ENCODE measurements at regions not wholly inside any gene's neighbourhood (a gene's known extent, or its start where the extent isn't known, plus 50 kb on each side); places are given as distances from the start of the nearest gene placed in this dataset.
"Not testable (repeated sequence)": the region's sequence is repeated elsewhere in the genome, so short reads cannot be mapped to it uniquely, and the experiment has no call there.

DNA sequence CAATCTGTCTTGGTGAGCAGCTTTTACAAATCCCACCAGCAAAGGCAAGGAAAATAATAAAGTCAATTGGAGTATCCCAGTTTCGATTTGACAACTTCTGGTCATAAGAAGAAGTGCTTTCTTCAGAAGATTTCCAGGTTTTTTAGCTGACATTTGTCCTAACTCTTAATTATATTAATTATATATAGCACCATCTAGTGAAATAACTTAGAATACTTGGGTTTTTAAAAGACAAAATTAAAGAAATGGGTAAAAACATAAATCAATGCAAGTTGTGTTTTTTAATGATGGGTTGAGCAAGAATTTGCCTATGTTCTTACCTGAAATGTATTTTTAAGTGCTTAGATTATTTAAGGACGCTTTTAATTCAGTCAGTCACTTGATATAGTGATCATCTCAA lies 421.8 kb downstream of the ACTL7B start:
- Histone ChIP-seq H3K36me3 (no peaks in the 10 kb centered on the region), H3K27ac (no peak overlapping the region), H3K4me1 (no peaks in the 10 kb centered on the region), H3K9me3 (peaks cover 0 to 8% (median 0%) of the 10 kb centered on the region in 4 donors), H3K27me3 (no peaks in the 10 kb centered on the region), H3K4me3 (no peak overlapping the region)
- no peak for DNase-seq
- TF ChIP-seq, protein P1, sequence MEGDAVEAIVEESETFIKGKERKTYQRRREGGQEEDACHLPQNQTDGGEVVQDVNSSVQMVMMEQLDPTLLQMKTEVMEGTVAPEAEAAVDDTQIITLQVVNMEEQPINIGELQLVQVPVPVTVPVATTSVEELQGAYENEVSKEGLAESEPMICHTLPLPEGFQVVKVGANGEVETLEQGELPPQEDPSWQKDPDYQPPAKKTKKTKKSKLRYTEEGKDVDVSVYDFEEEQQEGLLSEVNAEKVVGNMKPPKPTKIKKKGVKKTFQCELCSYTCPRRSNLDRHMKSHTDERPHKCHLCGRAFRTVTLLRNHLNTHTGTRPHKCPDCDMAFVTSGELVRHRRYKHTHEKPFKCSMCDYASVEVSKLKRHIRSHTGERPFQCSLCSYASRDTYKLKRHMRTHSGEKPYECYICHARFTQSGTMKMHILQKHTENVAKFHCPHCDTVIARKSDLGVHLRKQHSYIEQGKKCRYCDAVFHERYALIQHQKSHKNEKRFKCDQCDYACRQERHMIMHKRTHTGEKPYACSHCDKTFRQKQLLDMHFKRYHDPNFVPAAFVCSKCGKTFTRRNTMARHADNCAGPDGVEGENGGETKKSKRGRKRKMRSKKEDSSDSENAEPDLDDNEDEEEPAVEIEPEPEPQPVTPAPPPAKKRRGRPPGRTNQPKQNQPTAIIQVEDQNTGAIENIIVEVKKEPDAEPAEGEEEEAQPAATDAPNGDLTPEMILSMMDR (IDR thresholded peaks at IDR 0.05), result no peak
- TF ChIP-seq POLR2A (IDR thresholded peaks at IDR 0.05), result no peak

DNA sequence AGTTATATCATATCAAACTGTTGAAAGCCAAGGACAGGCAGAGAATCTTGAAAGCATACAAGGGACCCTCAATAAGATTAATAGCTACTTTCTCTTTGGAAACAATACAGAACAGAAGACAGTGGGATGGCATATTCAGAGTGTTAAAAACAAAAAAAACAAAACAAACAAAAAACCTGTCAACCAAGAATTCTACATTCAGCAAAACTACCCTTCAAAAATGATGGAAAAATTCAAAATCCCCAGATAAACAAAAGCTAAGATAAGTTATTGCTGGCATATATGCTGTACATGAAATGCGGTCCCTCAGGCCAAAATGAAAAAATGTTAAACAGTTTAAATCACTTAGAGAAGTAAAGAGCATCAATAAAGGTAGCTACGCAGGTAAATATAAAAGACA lies 425.1 kb downstream of the ACTL7B start:
- no peak overlapping the region for H3K27ac ChIP-seq
- H3K4me1 ChIP-seq, result no peaks in the 10 kb centered on the region
- no peak for TF ChIP-seq POLR2A (IDR thresholded peaks at IDR 0.05)
- TF ChIP-seq, protein P1 (IDR thresholded peaks at IDR 0.05), result no peak
- no peaks in the 10 kb centered on the region for H3K36me3 ChIP-seq
- no peak for DNase-seq
- no peak overlapping the region for H3K4me3 ChIP-seq
- no peaks in the 10 kb centered on the region for H3K27me3 ChIP-seq
- H3K9me3 ChIP-seq, result peaks cover 0 to 8% (median 0%) of the 10 kb centered on the region in 4 donors

DNA sequence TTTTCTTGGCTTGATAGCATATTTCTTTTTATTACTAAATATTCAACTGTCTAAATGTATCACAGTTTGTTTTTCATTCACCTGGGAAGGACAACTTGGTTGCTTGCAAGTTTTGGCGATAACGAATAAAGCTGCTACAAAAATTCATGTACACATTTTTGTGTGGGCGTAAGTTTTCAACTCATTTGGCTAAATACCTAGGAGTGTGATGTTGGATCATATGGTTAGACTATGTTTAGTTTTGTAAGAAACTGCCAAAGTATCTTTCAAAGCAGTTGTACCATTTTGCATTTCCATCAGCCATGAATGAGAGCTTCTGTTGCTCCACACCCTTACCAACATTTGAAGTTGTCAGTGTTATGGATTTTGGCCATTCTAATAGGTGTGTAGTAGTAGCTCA lies 428.0 kb downstream of the ACTL7B start:
- no peaks in the 10 kb centered on the region for H3K27me3 ChIP-seq
- H3K4me3 ChIP-seq, result no peak overlapping the region
- H3K9me3 ChIP-seq, result peaks cover 0 to 8% (median 0%) of the 10 kb centered on the region in 4 donors
- H3K4me1 ChIP-seq, result no peaks in the 10 kb centered on the region
- TF ChIP-seq, protein P1 (IDR thresholded peaks at IDR 0.05), result no peak
- no peak for TF ChIP-seq POLR2A (IDR thresholded peaks at IDR 0.05)
- DNase-seq, result no peak
- H3K36me3 ChIP-seq, result no peaks in the 10 kb centered on the region
- H3K27ac ChIP-seq, result no peak overlapping the region

DNA sequence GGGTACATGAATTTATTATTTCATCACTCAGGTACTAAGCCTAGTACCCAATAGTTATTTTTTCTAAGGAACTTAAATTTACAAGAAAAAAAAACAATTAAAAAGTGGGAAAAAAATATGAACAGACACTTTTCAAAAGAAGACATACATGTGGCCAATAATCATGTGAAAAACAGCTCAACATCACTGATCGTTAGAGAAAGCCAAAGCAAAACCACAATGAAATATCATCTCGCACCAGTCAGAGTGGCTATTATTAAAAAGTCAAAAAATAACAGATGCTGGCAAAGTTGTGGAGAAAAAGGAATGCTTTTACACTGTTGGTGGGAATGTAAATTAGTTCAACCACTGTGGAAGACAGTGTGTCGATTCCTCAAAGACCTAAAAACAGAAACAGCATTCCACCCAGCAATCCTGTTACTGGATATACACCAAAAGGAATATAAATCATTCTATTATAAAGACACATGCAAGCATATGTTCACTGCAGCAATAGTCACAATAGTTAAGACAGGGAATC lies 429.3 kb downstream of the ACTL7B start:
- not testable (repeated sequence) for H3K9me3 ChIP-seq, H3K4me3 ChIP-seq, H3K4me1 ChIP-seq, H3K27me3 ChIP-seq, H3K27ac ChIP-seq, H3K36me3 ChIP-seq, DNase-seq

DNA sequence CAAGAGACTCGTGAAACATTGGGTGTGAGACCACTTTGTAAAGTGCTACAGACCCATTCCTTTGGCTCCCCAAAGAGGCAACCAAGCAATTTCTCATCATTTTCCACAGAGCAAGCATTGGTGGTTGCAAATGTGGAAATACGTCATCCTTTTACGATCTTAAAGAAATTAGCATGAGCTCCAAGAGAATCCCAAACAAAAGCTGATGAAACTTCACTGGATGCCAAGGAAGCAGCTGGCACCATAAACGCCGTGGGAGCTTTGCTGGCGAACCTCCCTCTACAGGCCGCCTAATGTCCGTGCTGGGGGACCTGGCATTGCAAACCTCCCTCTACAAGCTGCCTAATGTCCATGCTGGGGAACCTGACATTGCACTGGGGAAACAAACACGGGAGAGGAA lies 432.4 kb downstream of the ACTL7B start:
- TF ChIP-seq, protein P1 (IDR thresholded peaks at IDR 0.05), result no peak
- H3K4me3 ChIP-seq, result no peak overlapping the region
- H3K27ac ChIP-seq, result no peak overlapping the region
- no peaks in the 10 kb centered on the region for H3K9me3 ChIP-seq
- H3K27me3 ChIP-seq, result no peaks in the 10 kb centered on the region
- no peaks in the 10 kb centered on the region for H3K4me1 ChIP-seq
- DNase-seq, result no peak
- H3K36me3 ChIP-seq, result no peaks in the 10 kb centered on the region

DNA sequence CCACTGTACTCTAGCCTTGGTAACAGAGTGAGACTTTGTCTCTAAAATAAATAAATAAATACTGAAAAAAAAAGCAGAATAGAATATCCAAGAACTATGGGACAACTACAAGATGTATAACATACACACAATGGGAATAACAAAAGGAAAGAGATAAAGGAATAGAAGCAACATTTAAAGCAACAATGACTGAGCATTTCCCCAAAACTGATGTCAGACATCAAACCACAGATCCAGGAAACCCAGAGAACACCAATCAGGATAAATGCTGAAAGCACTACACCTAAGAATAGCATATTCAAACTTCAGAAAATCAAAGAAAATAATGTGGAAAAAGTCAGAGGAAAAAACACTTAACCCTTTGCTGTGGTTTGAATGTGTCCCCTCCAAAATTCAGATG lies 436.4 kb downstream of the ACTL7B start:
- H3K27ac ChIP-seq, result no peak overlapping the region
- H3K4me3 ChIP-seq, result no peak overlapping the region
- H3K9me3 ChIP-seq, result no peaks in the 10 kb centered on the region
- no peak for DNase-seq
- H3K36me3 ChIP-seq, result no peaks in the 10 kb centered on the region
- no peaks in the 10 kb centered on the region for H3K27me3 ChIP-seq
- TF ChIP-seq, protein P1 (IDR thresholded peaks at IDR 0.05), result no peak
- TF ChIP-seq POLR2A (IDR thresholded peaks at IDR 0.05), result no peak
- no peaks in the 10 kb centered on the region for H3K4me1 ChIP-seq
